ENCODE measurements at regions not wholly inside any gene's neighbourhood (a gene's known extent, or its start where the extent isn't known, plus 50 kb on each side); places are given as distances from the start of the nearest gene placed in this dataset.
A peak's percentile ranks its signal among the peaks of the same experiment; 100 is the strongest.

GRCh38 chr3:59411694-59412093 is 361.9 kb upstream of the CFAP20DC start:
- TF ChIP-seq CTCF (IDR thresholded peaks at IDR 0.05; ENCODE audit: insufficient read depth, low read depth, low read length, missing control alignments), result no peak
- H3K4me3 ChIP-seq (ENCODE audit: low read length), result no peak overlapping the region
- DNase-seq (ENCODE audit: low read depth), result peak; percentile 38

GRCh38 chr3:59411186-59411585 is 361.4 kb upstream of the CFAP20DC start:
- no peak for DNase-seq (ENCODE audit: low read depth)
- no peak for TF ChIP-seq CTCF (IDR thresholded peaks at IDR 0.05; ENCODE audit: insufficient read depth, low read depth, low read length, missing control alignments)
- H3K4me3 ChIP-seq (ENCODE audit: low read length), result no peak overlapping the region

GRCh38 chr3:59408047-59408624 is 358.3 kb upstream of the CFAP20DC start:
- no peak for TF ChIP-seq CTCF (IDR thresholded peaks at IDR 0.05; ENCODE audit: insufficient read depth, low read depth, low read length, missing control alignments)
- no peak for DNase-seq (ENCODE audit: low read depth)
- H3K4me3 ChIP-seq (ENCODE audit: low read length), result no peak overlapping the region

- H3K4me3 ChIP-seq (ENCODE audit: low read length), result no peak overlapping the region
- no peak for TF ChIP-seq CTCF (IDR thresholded peaks at IDR 0.05; ENCODE audit: insufficient read depth, low read depth, low read length, missing control alignments)
- no peak for DNase-seq (ENCODE audit: low read depth)
Observed at GRCh38 chr3:59407425-59407824, 357.6 kb upstream of the CFAP20DC start.

DNA sequence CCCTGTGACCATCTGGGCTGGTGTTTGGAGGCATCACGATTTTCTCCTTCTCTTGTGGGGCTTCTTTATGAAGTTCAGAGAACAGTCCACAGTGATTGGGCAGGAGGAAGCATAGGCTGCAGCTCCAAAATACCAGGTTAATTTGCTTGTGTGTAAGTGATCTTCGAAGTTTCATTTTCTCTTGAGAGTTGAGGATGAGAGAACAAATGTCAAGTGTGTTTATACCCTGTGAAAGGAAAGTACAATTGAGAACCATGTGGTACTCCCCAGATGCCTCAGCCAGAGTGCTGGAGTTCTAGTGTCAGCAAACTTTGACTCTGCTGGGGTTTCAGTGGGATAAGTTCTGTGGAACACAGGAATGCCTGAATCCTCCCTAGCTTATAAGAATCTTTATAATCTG is 357.1 kb upstream of the CFAP20DC start:
- DNase-seq (ENCODE audit: low read depth), result no peak
- H3K4me3 ChIP-seq (ENCODE audit: low read length), result no peak overlapping the region
- no peak for TF ChIP-seq CTCF (IDR thresholded peaks at IDR 0.05; ENCODE audit: insufficient read depth, low read depth, low read length, missing control alignments)

DNA sequence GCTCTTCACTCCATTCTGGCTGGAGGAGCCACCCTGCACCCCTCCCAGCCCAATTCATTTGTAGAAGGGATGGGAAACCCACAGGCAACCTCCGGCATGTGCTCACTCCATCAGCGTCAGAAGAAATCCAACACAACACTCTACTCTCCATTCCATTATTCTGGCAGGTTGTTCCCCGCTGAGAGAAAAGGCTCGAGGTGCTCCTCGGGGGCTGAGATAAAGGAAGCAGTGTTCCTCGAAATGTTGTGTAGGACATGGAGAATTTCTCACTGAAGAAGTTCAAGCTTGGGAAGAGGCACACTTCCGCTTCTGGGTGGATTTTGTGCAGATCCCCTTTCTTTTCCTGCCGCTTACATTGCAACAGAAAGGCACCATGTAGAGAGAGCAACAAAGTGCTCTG is 355.0 kb upstream of the CFAP20DC start:
- no peak for DNase-seq (ENCODE audit: low read depth)
- no peak overlapping the region for H3K4me3 ChIP-seq (ENCODE audit: low read length)
- TF ChIP-seq CTCF (IDR thresholded peaks at IDR 0.05; ENCODE audit: insufficient read depth, low read depth, low read length, missing control alignments), result no peak

DNA sequence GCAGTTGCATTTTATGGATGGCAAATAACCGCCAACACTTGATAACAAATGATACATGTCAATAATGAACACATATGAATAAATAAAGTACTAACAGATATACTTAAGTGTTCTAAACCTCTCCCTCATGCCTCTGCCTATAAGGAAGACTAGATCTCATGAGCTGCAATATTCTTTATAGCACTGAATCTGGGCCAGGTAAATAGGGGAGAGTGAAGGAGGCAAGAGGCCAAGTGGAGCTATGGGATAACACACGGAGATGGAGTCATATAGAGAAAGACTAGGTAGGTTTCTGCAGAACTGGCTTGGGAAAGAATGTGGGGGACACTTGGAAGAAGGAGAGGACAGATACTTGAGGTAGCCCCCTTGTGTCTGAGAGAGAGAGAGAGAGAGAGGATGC is 354.2 kb upstream of the CFAP20DC start:
- no peak for TF ChIP-seq CTCF (IDR thresholded peaks at IDR 0.05; ENCODE audit: insufficient read depth, low read depth, low read length, missing control alignments)
- H3K4me3 ChIP-seq (ENCODE audit: low read length), result no peak overlapping the region
- no peak for DNase-seq (ENCODE audit: low read depth)
